Aorta (tissue), 5 donors: ENCODE measurements at regions not wholly inside any gene's neighbourhood (a gene's known extent, or its start where the extent isn't known, plus 50 kb on each side); places are given as distances from the start of the nearest gene placed in this dataset.

Experiments used
- ATAC-seq: fragments of 200-7000 bp; cut with Tn5 transposase; one replicate; pipeline ENCODE4 v1.9.1; 2022; ENCODE audit warnings: moderate library complexity; ENCODE audit not compliant: low FRiP score
- DNase-seq, 2 donors: peaks; one replicate each; pipeline ENCODE4 v3.0.0-alpha.2; 2020
- H3K27ac ChIP-seq, 2 donors: one replicate each; pipeline ENCODE4 v1.5.1; 2013; ENCODE audit warnings: low read length in 2 of 2, mild to moderate bottlenecking in 2 of 2, moderate library complexity in 2 of 2, control low read depth in 1 of 2, inconsistent platforms in 1 of 2, low read depth in 1 of 2
- H3K27me3 ChIP-seq, 2 donors: one replicate each; pipeline ENCODE4 v1.6.1; 2013; ENCODE audit warnings: control low read depth in 1 of 2, low read length in 1 of 2, mild to moderate bottlenecking in 1 of 2, moderate library complexity in 1 of 2; ENCODE audit not compliant: insufficient read depth in 2 of 2, control insufficient read depth in 1 of 2
- H3K36me3 ChIP-seq, 2 donors: one replicate each; pipeline ENCODE4 v1.6.1; 2013; ENCODE audit warnings: control low read depth in 1 of 2, low read length in 1 of 2, mild to moderate bottlenecking in 1 of 2; ENCODE audit not compliant: insufficient read depth in 2 of 2, control insufficient read depth in 1 of 2
- H3K4me1 ChIP-seq, 2 donors: one replicate each; pipeline ENCODE4 v1.6.1; 2013; ENCODE audit warnings: low read length in 2 of 2, control low read depth in 1 of 2, mild to moderate bottlenecking in 1 of 2, moderate library complexity in 1 of 2; ENCODE audit not compliant: insufficient read depth in 2 of 2, control insufficient read depth in 1 of 2
- H3K4me3 ChIP-seq, 2 donors: one replicate each; pipeline ENCODE4 v1.5.1; 2013; ENCODE audit warnings: low read length in 2 of 2, control low read depth in 1 of 2, mild to moderate bottlenecking in 1 of 2
- H3K9me3 ChIP-seq: one replicate; pipeline ENCODE4 v1.6.1; 2013; ENCODE audit warnings: mild to moderate bottlenecking, low read length; ENCODE audit not compliant: control insufficient read depth
- WGBS, 2 donors: extraction: QIAGEN DNeasy Blood & Tissue Kit; methylation state at CpG; one replicate each; pipeline ENCODE4 v1.1.7; 2013; 5-methylcytosine and 5-hydroxymethylcytosine counted together
- intact Hi-C, 2 donors: fragments of 100-400 bp; cut with DNase I; formaldehyde crosslinking; loops; one replicate each; pipeline versions ENCODE4 v1.14.2 to v1.15.0; 2022
- donor health status: healthy with polysubstance abuse.
- donor health status: Bipolar disorder and iron deficiency.
- donor health status: DM: no; HTN: no; CAD: no.
- donor health status: DM: no; HTN: no; CAD: no.
- donor health status: DM: yes; HTN: yes; CAD: no.

DNA sequence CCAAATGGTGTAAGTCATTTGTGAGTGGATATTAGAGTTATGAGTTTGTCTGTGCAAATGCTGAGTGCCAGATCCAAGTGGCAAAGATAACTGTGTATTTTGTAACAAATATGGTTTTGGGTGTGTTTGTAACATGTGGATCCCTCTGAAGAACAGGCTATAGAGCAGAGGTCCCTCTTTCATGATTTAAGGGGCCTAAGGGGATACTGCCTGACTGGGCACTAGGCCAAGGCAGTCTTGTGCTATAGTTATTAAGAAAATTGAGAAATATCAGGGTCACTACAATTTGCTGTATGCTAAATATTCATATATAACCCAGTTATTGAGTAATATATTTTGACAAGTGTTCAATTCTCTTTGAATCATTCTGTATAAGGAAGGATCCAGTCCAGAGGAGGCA lies 555.6 kb upstream of the RGMA start:
- H3K4me1 ChIP-seq, result no peaks in the 10 kb centered on the region
- H3K36me3 ChIP-seq, result no peaks in the 10 kb centered on the region
- H3K9me3 ChIP-seq, result no peaks in the 10 kb centered on the region
- H3K27ac ChIP-seq, result no peak overlapping the region
- ATAC-seq (no peak), DNase-seq (no peak)
- no peak overlapping the region for H3K4me3 ChIP-seq
- intact Hi-C loops, result no loop called here
- H3K27me3 ChIP-seq, result peaks cover 0 to 1% of the 10 kb centered on the region in 2 donors

DNA sequence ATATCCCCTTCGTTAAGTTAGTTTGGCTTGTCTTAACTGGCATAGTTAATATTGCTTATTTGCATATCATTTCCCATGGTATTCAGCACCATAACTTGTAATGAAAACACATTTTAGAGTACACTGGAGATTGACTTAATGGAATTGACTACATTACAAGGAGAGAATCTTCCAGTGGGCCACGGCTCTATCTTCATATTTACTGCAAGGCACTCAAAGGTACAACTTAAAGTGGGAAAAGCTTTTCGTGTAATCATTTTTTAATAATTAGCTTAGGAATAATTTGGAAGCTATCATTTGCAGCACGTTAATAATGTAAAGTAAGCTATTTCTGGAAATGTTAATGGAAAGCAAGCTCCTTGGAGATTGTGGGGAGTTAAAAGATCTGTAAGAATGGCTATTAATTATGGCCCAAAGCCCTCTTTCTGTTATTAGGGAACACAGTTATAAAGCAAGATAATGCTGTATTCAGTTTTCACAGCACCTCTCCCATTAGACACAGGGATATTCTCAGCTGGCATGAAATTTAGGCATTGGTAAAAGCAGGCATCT lies 551.5 kb upstream of the RGMA start:
- peaks cover 0 to 1% of the 10 kb centered on the region in 2 donors for H3K27me3 ChIP-seq
- H3K4me3 ChIP-seq, result no peak overlapping the region
- H3K36me3 ChIP-seq, result no peaks in the 10 kb centered on the region
- ATAC-seq, result no peak
- 90 to 92% methylated on average over 4 of the region's 4 CpGs for WGBS, 2 donors
- no peaks in the 10 kb centered on the region for H3K4me1 ChIP-seq
- no peak for DNase-seq
- H3K27ac ChIP-seq, result no peak overlapping the region
- intact Hi-C loops, result no loop called here
- no peaks in the 10 kb centered on the region for H3K9me3 ChIP-seq

DNA sequence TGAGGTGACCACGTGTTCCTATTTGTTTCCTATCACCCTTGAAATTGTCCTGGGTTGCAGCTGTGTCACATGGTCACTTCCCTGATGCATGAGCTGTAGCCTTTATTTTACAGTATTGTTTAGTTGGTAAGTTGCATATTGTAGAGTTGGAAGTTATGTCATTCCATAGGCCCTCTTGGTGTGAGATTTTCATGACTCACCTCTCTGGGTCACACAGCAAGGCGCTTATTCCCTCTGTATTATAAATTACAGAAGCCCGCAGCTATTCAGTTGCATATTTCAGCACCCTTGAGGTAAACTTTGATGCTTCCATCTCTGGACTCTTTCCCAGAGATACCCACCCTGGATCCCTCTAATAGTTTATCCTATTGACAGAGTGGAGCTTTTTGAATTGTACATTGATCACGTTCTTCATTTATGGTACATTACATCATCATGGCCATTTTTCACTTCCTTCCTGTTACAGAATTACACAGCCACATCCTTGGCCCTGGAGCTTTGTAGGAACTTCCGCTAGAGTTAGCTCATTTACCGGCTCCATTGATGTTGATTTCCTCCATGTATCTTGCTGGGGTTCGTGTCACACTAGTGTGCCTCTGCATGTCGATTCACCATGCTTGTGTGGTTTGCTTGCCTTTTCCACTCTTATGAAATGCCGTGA lies 543.1 kb upstream of the RGMA start:
- ATAC-seq (no peak), DNase-seq (no peak)
- H3K27me3 ChIP-seq, result no peaks in the 10 kb centered on the region
- H3K4me3 ChIP-seq, result no peak overlapping the region
- H3K36me3 ChIP-seq, result no peaks in the 10 kb centered on the region
- H3K9me3 ChIP-seq, result no peaks in the 10 kb centered on the region
- no peaks in the 10 kb centered on the region for H3K4me1 ChIP-seq
- intact Hi-C loops, result no loop called here
- WGBS, 2 donors, result 75 to 82% methylated on average over 9 of the region's 9 CpGs
- no peak overlapping the region for H3K27ac ChIP-seq

DNA sequence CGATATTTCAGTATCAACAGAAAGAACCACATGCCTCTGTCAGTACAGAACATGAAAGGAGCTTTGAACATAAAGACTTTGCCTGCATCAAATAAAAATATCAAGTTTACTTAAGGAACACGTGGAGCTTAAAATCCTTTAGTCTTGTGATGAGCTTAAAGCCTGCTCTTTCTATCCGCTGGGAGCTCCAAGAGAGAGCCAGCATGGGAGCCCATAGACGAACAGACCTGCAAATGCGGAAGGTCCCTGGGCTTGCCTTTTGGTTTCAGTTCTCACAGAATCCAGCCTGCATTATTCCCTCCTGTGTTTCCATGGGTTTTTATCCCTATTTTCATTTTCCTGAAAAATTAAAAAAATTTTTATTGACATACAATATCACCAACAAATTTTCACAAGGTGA lies 530.6 kb upstream of the RGMA start:
- Histone ChIP-seq H3K9me3 (no peaks in the 10 kb centered on the region), H3K4me1 (no peaks in the 10 kb centered on the region), H3K36me3 (no peaks in the 10 kb centered on the region), H3K4me3 (no peak overlapping the region), H3K27me3 (no peaks in the 10 kb centered on the region), H3K27ac (no peak overlapping the region)
- intact Hi-C loops, result no loop called here
- no peak for DNase-seq
- no peak for ATAC-seq
- WGBS, 2 donors, result 72 to 76% methylated on average over 5 of the region's 5 CpGs

DNA sequence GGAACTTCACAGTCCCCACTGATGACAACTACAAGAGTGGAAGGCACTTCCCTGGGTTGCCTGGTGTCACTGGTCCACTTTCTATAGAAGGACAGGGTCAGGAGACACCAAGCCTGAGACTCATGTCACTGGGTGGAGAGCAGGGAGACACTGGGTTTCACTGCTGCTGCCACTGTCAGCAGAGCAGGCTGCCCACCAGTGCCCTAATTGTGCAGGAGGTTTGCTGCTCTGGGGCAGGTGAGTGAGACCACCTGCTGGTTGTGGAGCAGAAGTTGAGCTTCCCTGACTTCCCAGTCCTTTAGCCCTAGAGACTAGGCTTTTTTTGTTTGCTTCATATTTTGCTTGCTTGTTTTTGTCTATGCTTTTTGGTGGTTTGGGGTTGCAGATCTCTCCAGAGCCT lies 528.4 kb upstream of the RGMA start:
- Histone ChIP-seq H3K27ac (no peak overlapping the region), H3K4me3 (no peak overlapping the region), H3K9me3 (no peaks in the 10 kb centered on the region), H3K36me3 (no peaks in the 10 kb centered on the region), H3K4me1 (no peaks in the 10 kb centered on the region), H3K27me3 (no peaks in the 10 kb centered on the region)
- DNase-seq (no peak), ATAC-seq (no peak)
- intact Hi-C loops, result no loop called here

DNA sequence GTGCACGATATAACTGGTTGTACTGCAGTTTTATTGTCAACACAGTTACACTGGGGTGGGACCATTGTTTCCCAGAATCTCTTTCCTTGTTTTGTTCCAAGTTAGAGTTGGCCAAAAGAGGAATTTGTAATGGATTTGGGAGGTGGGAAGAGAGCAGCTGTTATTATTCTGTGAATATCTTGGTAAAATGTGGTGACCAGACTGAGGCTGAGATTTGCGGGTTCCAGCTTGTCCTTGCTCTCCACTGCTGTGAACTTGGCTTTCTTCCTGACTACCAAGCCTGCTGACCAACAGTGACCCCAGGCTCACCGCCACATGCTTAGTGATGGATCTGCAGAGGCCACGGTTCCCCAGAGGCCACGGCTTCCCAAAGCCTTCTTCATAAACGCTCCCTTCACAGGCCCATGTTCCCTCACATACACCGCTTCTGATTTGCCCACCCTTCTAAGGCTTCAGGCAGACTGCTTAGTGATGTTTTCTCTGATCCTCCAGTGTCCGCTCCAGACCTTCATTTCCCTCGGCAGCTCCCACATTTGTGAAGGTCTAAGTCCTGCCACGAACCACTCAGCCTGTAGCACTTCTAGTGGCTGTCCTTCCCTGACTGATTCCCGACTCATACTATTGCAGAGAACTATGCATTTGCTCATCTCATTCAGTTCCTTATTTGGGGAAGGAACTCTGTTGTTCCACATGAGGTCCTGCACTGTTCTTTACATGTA lies 525.5 kb upstream of the RGMA start:
- intact Hi-C loops, result no loop called here
- ATAC-seq, result peak; percentile 50
- DNase-seq, result peak in 1 of 2 donors; percentile 42
- no peaks in the 10 kb centered on the region for H3K27me3 ChIP-seq
- 85 to 87% methylated on average over 11 of the region's 11 CpGs for WGBS, 2 donors
- H3K36me3 ChIP-seq, result no peaks in the 10 kb centered on the region
- H3K4me1 ChIP-seq, result no peaks in the 10 kb centered on the region
- H3K27ac ChIP-seq, result no peak overlapping the region
- no peaks in the 10 kb centered on the region for H3K9me3 ChIP-seq
- H3K4me3 ChIP-seq, result no peak overlapping the region

DNA sequence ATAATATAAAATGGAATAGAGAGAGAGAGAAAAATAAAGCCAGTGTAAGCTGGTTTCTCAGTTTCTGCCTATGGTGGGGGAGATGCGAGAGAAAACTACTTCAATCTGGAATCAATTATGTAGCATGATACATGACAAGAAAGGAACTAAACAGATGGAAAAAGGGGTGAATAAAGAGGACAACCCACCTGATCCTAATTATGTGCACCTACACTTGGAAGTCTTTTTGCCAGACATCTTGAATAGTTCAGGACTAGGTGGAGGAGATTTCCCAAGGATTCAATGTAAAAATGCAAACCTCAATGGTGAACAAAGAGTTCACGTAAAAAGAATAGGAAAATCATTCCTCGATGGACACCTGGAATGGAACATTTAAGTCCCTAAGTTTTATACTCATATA lies 524.4 kb upstream of the RGMA start:
- 93 to 97% methylated on average over 3 of the region's 3 CpGs for WGBS, 2 donors
- DNase-seq, result no peak
- no peak for ATAC-seq
- intact Hi-C loops, result no loop called here
- H3K27ac ChIP-seq, result no peak overlapping the region
- no peaks in the 10 kb centered on the region for H3K27me3 ChIP-seq
- no peaks in the 10 kb centered on the region for H3K9me3 ChIP-seq
- H3K4me1 ChIP-seq, result no peaks in the 10 kb centered on the region
- H3K36me3 ChIP-seq, result no peaks in the 10 kb centered on the region
- no peak overlapping the region for H3K4me3 ChIP-seq

DNA sequence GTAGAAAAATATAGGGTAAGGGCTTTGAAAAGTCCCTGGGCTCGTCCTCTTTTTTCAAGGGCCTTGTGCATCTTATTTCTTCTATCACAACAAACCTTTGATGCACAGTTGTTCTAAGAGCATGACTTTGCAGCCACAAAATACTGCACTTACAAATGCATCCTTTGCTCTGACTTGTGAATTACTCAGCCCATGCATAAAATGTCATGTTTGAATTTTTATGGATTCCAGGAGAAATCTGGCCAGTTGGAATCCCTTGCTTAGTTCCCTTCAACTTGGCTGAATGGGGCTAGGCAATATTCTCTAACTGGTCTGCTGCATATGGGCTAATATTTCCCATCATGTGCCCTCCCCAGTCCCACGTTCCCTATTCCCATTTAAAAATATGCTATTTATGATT lies 523.9 kb upstream of the RGMA start:
- ATAC-seq, result no peak
- no peak overlapping the region for H3K27ac ChIP-seq

DNA sequence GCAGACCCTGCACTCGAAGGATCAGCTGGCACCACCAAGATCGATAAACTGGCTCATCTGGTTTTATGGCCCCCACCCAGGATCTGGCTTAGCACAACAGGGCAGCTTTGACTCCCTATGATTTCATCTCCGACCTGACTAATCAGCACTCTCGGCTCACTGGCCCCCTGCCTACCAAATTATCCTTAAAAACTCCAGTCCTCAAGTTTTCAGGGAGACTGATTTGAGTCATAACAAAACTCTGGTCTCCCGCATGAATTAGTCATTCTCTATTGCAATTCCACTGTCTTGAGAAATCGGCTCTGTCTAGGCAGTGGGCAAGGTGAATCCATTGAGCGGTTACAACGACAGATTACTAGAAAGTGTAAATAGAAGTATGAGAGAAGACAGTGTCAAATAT lies 521.9 kb upstream of the RGMA start:
- WGBS, 2 donors, result 56 to 71% methylated on average over 8 of the region's 8 CpGs
- Histone ChIP-seq H3K27me3 (no peaks in the 10 kb centered on the region), H3K9me3 (no peaks in the 10 kb centered on the region), H3K27ac (no peak overlapping the region), H3K36me3 (no peaks in the 10 kb centered on the region), H3K4me3 (no peak overlapping the region), H3K4me1 (no peaks in the 10 kb centered on the region)
- DNase-seq (no peak), ATAC-seq (no peak)
- intact Hi-C loops, result no loop called here

More for the DNA sequence above, 523.9 kb upstream of the RGMA start:
- intact Hi-C loops, result no loop called here
- WGBS, 2 donors, result 79 to 84% methylated on average over 2 of the region's 2 CpGs
- Histone ChIP-seq H3K4me1 (no peaks in the 10 kb centered on the region), H3K9me3 (no peaks in the 10 kb centered on the region), H3K27me3 (no peaks in the 10 kb centered on the region), H3K4me3 (no peak overlapping the region), H3K36me3 (no peaks in the 10 kb centered on the region)
- DNase-seq, result no peak
